ENCODE measurements at regions not wholly inside any gene's neighbourhood (a gene's known extent, or its start where the extent isn't known, plus 50 kb on each side); places are given as distances from the start of the nearest gene placed in this dataset.

GRCh38 chr7:128145191-128145590 lies 95.9 kb upstream of the LEP start:
- no peak for DNase-seq

DNA sequence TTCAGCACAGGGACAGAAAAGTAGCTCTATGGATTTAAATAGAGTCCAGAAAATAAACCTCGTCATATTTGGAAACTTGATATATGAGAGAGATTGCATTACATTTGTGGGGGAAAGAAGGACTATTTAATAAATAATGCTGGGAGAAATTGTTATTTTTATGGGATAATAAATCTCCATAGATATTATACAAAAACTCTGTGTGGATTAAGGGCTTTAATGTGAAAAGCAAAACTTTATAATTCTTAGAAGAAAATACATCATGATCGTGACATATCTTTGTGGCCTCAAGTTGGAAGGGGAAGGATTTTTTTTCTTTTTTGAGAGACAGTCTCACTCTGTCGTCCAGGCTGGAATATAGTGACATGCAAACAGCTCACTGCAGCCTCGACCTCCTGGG lies 95.0 kb upstream of the LEP start:
- DNase-seq: no peak

GRCh38 chr7:128148676-128149075 lies 92.4 kb upstream of the LEP start:
- DNase-seq: peak; percentile 64

DNA sequence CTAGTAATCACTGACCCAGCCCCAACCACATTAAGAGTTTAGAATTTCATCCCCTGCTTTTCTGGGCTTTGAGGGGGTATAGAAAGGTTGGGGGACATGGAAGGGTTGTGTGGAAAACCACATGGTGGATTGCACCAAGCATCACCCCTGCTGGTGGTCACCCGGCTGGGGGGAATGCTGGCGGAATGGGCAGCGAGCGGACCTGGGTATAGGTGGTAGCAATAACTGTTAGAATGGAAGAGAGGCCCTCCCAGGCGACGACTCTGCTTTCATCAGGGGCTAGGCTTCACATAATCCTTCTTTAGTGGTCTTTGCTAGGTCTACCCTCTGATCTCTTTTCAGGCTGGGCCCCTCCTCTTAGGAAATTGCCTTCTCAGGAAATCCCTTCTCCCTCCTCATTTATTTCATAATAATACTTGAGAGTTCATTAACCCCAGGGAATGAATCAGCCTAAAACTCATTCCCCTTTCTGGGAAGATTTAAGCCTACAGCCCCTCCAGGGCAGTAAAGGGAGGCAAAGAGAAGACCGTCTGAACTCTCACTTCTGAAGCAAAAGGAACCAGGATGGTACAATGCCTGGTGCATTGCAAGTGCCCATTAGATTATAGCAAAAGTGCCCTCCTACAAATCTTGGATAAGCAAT lies 90.7 kb upstream of the LEP start:
- no peak for DNase-seq

DNA sequence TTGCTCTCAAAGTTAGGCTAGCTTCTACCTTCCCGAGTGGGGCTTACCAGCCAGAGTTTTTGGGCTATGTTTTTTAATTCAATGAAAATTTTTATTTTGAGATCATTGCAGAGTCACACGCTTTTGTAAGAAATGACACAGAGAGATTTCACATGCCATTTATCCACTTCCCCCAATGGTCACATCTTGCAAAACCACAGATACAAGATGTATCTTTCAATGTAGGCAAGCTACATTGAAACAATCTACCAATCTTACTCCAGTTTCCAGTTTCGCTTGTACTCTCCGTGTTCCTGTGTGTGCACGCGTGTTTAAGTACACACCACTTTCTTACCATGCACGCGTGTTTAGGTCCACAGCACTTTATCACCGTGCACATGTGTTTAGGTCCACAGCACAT lies 89.4 kb upstream of the LEP start:
- no peak for DNase-seq

- no peak for DNase-seq
Observed at GRCh38 chr7:128152721-128153120, 88.4 kb upstream of the LEP start.

DNA sequence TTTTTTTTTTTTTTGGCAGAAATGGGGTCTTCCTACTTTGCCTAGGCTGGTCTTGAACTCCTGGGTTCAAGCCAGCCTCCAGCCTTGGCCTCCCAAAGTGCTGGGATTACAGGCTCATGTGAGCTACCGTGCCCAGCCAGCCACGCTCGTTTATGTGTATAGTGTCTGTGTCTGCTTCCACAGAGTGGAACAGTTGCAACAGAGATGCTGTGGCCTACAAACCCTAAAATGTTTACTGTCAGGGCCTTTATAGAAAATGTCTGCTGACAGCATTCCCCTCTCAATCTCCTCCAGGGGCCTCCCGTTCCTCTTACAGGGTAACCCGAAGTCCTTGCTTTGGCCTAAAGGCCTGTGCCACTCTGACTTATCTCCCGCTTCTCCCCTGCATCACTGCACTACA lies 87.6 kb upstream of the LEP start:
- no peak for DNase-seq

DNA sequence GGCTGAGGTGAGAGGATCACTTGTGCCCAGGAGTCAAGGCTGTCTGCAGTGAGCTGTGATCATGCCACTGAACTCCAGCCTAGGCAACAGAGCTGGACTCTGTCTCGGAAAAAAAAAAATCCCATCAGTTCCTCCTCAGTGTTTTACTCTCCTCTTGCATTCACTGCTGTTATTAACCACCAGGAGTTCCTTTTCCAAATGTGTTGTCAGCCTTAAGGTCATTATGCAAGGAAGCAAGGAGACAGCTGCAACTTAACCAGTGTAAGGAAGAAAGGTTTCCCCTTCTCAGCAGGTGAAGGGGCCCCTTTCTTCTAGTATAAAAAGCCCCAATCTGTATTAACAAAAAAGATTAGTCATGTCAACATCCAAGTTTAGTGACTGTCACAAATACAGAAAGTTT lies 86.6 kb upstream of the LEP start:
- no peak for DNase-seq

DNA sequence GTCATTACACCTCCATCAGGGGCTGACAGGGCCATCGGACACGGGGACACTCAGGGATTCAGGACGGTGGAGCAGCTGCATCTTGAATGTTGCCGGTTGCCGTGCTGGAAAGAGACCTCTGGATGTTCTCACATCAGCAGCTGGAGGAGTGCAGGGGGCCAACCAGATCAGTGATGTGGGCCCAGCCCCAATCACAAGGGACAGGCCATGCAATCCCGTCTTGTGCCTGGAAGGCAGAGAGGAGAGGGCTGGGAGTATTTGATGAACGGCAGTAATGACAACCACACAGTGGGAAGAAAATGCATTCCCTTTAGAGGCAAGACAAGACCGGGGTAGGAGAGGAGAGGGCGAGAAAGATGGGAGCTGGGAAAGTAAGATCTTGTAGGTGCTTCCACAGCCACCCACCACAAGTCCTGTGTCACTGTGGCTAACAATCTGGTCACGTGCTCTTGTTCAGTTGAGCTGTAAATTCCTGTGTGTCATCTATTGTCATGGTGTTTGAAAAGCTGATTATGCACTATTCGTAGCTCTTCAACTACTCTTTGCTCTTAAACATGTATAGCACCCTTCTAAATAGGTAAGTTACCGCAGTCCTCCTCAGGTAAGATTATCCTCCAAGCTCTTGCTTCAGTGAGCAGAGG lies 85.9 kb upstream of the LEP start:
- DNase-seq: no peak

DNA sequence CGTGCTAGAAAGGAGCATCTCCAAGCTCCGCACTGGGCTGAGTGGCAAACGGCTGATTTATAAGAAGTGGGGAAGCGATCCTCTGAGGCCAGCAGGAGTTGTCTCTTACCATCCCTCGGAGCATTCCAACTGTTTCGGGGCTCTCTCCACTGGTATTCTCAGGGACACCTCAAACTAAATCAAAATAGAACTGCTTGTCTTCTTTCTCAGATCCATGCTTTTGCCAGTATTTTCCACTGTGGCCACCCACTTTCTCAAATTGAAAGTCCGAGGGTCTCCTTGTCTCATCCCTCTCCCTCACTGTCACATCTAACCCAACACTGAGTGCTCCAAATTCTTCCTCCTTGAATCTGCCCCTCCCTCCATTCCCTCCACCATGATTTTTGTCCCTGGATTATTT lies 83.2 kb upstream of the LEP start:
- no peak for DNase-seq

- DNase-seq: no peak
Observed at GRCh38 chr7:128158370-128158769, 82.7 kb upstream of the LEP start.

DNA sequence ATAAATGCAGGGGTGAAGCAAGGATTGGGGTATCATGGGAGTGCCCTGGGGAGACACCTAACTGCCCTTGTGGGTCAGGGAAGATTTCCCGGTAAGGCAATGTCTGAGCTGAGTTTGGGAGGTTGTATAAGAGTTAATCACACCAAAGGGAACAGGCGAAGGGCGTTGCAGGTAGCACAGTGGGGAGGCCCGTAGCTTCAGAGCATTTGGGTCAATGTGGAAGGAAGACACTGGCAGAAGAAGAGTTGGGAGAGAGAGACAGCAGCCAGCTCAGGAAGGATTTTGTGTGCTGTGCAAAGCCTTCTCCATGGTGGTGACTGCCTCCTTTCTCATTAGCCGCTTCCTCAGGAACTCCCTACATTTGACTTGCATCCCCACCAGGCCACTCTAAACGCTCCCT lies 80.8 kb upstream of the LEP start:
- DNase-seq: no peak

- no peak for DNase-seq
Observed at GRCh38 chr7:128161466-128162125, 79.5 kb upstream of the LEP start.

GRCh38 chr7:128162666-128163065 lies 78.4 kb upstream of the LEP start:
- DNase-seq: no peak

DNA sequence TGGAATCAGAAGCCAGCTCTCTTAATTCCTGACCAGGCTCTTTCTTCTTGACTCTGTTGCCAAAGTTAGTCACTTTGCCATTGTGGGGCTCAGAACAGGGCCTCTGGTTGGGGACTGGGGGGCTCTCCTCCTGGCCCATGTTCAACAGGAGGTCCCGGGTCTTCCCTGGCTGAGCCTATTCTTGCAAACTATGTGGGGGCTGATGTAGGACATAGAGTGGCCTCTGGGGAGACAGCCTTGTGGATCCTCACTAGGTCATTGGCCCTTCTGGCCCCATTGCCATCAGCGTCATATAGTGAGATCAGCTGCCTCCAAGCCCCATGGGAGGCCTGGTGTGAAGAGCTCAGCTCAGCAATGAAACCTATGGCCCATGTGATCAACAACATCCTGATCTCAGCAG lies 77.6 kb upstream of the LEP start:
- no peak for DNase-seq

GRCh38 chr7:128164061-128164954 lies 76.8 kb upstream of the LEP start:
- DNase-seq: no peak

- DNase-seq: no peak
Observed at GRCh38 chr7:128164955-128165670, 76.0 kb upstream of the LEP start.

DNA sequence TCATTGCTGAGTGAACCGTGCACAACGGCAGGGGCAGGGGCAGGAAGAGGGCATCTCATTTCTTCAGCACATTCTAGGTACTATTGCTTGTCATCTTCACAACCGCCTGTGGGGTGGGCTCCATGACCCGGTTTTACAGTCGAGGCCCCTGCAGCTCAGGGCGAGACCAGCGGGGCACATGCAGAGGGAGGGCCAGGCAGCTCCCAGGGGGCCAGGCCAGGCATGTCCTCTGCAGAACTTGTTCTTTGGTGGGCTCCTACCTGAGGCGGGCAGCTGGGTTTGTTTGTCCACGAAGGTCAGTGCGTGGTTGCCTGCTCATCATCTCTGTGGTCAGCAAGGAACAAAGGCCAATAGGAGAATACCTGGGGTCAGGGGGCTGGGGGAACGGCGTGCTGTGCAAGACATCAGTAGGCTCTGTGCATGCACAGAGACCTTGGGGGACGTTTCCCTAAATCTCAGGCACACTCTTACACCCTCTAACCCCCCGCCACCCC lies 75.1 kb upstream of the LEP start:
- no peak for DNase-seq

GRCh38 chr7:128166603-128167041 lies 74.5 kb upstream of the LEP start:
- DNase-seq: peak; percentile 16

DNA sequence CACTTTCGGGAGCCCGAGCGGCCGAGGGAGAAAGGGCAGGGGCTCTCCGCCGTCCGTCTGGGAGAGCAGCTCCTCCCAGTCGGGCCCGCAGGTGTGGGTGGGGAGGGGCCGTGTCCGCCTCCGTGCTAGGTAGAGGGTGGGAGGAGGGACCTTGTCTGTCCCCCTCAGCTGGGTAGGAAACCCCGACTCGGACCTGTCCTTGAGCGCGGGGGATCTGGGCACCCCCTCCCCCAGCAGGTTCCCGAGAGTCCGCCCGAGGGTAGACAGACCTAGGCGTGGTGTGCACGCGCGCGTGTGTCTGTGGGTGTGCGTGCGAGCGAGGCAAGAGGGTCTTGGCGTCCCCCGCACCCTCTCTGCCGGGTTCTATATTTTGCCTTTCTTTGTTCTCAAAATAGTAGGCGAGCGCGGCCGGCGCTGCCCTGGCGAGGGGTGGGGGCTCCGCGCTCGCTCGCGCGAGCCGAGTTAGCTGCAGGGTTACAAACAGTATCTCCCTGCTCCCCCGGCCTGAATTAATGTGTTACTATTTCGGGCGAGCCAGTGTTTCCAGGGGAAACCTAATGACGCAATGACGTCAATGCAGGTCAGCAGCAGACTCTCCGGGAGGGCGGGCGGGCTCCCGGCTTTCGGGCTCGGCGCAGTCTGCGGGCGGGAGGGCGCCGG lies 73.9 kb upstream of the LEP start:
- peak; percentile 40 for DNase-seq

- DNase-seq: no peak
Observed at GRCh38 chr7:128167791-128168666, 73.0 kb upstream of the LEP start.
